ENCODE measurements at regions not wholly inside any gene's neighbourhood (a gene's known extent, or its start where the extent isn't known, plus 50 kb on each side); places are given as distances from the start of the nearest gene placed in this dataset.

DNA sequence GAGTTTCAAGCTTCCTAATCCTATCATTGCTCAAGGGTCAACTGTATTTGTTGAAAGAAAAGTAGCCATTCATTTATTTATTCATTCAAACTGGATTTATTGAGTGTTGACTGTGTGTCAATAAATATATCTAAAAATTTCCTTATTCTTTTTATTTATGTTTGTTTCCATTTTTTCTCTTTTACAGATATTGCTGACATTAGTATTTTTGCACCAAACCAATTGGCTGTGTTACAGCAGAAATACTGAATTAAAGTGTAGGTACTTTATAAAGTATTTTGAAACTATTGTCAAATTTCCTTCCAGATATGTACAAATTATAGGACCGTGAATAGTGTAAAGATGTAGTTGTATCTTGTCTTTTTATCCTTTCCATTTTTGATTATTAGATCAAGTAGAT, 692.0 kb upstream of the SLC10A2 start:
- no peak for DNase-seq (ENCODE audit: low spot score)
- TF ChIP-seq, protein P1, sequence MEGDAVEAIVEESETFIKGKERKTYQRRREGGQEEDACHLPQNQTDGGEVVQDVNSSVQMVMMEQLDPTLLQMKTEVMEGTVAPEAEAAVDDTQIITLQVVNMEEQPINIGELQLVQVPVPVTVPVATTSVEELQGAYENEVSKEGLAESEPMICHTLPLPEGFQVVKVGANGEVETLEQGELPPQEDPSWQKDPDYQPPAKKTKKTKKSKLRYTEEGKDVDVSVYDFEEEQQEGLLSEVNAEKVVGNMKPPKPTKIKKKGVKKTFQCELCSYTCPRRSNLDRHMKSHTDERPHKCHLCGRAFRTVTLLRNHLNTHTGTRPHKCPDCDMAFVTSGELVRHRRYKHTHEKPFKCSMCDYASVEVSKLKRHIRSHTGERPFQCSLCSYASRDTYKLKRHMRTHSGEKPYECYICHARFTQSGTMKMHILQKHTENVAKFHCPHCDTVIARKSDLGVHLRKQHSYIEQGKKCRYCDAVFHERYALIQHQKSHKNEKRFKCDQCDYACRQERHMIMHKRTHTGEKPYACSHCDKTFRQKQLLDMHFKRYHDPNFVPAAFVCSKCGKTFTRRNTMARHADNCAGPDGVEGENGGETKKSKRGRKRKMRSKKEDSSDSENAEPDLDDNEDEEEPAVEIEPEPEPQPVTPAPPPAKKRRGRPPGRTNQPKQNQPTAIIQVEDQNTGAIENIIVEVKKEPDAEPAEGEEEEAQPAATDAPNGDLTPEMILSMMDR (IDR thresholded peaks at IDR 0.05) = no peak
- no peak for ATAC-seq (ENCODE audit: low FRiP score)

DNA sequence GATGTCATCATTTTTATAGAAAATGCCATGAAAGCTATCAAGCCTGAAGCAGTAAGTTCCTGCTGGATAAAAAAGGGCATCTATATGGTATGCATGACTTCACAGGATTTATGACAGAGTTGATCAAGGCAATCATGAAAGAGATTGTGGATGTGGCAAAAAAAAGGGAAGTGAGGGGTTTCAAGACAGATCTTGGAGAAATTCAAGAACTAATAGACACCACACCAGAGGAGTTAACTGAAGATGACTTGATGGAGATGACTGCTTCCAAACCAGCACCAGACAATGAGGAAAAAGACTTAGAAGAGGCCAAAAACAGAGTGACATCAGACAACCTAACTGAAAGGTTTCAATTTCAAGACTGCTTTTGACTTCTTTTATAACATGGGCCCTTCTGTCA, 691.1 kb upstream of the SLC10A2 start:
- DNase-seq (ENCODE audit: low spot score) (no peak), ATAC-seq (ENCODE audit: low FRiP score) (no peak)
- TF ChIP-seq, protein P1 (IDR thresholded peaks at IDR 0.05) = no peak

DNA sequence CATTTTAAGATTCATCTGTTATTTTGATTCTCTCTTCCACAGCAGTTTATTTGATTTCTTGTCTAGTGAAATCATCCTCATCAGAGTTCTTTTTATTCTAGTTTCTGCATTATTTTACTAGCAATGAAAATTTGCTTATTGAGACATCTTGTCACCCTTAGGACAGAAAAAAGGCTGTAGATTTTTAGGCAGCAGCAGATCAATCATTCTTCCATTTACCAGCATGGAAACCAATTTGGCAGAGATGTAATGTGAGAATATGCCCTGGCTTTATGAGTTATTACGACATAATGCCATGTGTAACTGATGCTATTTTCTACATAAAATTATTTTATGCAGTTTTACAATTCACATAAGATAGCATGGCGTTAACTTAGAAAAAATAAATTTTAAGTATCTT, 688.6 kb upstream of the SLC10A2 start:
- TF ChIP-seq, protein P1 (IDR thresholded peaks at IDR 0.05) = no peak

DNA sequence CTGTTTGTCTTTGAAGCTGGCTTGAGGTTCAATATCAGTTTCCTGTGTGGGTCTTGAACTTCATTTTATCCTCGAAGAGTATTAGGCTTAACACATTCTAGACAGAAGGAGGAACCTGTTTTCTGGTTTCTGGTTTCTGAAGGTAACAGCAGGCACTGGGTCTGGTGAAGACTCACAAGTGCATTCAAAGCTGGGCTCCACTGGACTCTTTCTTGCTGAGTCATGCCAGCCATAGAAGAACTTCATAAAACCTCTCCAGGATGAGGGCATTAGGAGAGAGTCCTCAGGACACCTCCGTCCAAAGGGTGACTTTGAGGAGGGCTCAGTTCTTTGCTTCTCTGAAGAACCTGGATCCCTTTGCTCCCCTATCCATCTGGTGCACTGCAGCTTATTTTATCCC, 668.6 kb upstream of the SLC10A2 start:
- ATAC-seq (ENCODE audit: low FRiP score) = no peak
- TF ChIP-seq, protein P1 (IDR thresholded peaks at IDR 0.05) = no peak
- DNase-seq (ENCODE audit: low spot score) = no peak

More for the DNA sequence above, 688.6 kb upstream of the SLC10A2 start:
- DNase-seq (ENCODE audit: low spot score) (no peak), ATAC-seq (ENCODE audit: low FRiP score) (no peak)

DNA sequence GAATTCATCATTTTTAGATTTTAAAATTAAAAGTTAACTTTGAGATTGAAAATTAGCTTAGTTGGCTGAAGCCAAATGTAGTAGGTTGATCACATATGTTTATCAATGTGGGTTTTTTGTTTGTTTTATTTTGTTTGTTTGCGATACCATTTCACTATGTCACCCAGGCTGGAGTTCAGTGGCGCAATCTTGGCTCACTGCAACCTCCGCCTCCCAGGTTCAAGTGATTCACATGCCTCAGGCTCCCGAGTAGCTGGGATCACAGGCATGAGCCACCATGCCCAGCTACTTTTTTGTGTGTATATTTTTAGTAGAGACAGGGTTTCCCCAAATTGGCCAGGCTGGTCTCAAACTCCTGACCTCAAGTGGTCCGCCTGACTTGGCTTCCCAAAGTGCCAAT, 665.7 kb upstream of the SLC10A2 start:
- DNase-seq (ENCODE audit: low spot score) (no peak), ATAC-seq (ENCODE audit: low FRiP score) (no peak)
- TF ChIP-seq, protein P1 (IDR thresholded peaks at IDR 0.05) = no peak

DNA sequence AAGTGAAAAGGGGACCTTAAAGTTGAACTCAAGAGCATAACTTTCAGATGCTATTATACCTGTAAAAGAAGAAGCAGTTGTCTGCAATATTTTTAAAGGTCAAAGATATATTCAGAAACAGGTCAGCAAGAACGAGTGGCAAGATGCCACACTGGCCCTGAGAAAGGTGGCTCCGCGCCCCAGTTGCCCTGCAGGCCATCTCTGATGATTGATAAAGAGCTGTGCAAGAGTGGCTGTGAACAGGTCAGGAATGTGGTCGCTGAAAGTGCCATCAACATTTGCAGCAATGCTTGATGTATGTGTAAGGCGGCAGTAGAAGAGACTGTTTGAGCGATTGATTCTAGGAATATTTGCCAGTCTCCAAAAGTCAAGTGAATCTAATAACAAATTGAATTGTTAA, 664.2 kb upstream of the SLC10A2 start:
- TF ChIP-seq, protein P1 (IDR thresholded peaks at IDR 0.05) = no peak
- no peak for DNase-seq (ENCODE audit: low spot score)
- ATAC-seq (ENCODE audit: low FRiP score) = no peak

DNA sequence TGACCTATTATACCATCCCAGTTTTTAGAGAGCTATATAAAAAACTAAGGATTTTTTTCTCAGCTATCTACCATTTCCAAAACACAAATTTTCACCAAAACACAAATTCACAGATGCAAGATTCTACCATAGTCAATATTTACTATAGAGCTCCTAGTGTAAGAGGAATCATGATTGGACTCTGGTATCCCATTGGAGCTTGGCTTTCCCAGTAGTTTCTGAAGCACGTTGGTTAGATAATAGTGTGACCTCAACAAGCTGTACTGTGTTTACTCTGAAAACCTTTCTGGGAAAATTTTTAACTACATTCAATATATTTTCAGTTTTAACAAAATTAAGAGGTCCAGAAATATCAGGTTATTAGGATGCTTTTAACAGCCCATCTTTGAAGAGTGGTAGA, 660.6 kb upstream of the SLC10A2 start:
- DNase-seq (ENCODE audit: low spot score) = no peak

More for the DNA sequence above, 660.6 kb upstream of the SLC10A2 start:
- ATAC-seq (ENCODE audit: low FRiP score) = no peak
- TF ChIP-seq, protein P1 (IDR thresholded peaks at IDR 0.05) = no peak

Measured in omental fat pad (tissue), 3 donors.